ENCODE measurements at regions not wholly inside any gene's neighbourhood (a gene's known extent, or its start where the extent isn't known, plus 50 kb on each side); places are given as distances from the start of the nearest gene placed in this dataset.

- Histone ChIP-seq H3K4me3 (peak overlapping the region; percentile 37), H3K9me3 (ENCODE audit: low read depth, low read length) (no peaks in the 10 kb centered on the region), H3K9ac (ENCODE audit: insufficient read length) (no peak overlapping the region), H3K27ac (0 out of 2 replicates have a peak overlapping the region, but pooled peaks have one; percentile 42), H3K36me3 (ENCODE audit: insufficient read depth, low read length) (no peaks in the 10 kb centered on the region)
- peak; percentile 42 for DNase-seq (ENCODE audit: low read depth, low spot score)
- TF ChIP-seq EZH2 (IDR thresholded peaks at IDR 0.05) (no peak), FOXP2 (optimal IDR thresholded peaks at IDR 0.05; ENCODE audit: control extremely low read depth, extremely low read length, insufficient read depth) (peak; percentile 87)
Observed at GRCh38 chr2:49359721-49360406, 205.5 kb upstream of the FSHR start.

DNA sequence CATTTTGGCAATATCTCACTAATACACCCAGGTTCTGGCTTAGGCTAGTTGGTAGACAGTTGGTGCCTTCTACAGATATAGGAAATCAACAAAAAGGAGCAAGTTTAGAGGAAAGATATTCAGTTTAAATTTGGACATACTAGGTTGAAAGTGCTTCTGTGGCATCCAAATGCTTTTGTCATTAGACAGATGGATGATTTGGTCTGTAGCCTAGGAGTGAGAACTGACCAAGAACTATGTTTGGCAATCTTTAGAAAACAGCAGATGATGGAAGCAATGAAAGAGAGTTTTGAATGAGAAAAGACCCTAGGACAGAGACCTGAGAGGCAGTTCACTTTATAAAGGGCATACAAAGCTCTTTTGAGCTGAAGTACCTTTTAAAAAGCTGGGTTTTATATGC lies 201.3 kb upstream of the FSHR start:
- H3K36me3 ChIP-seq (ENCODE audit: insufficient read depth, low read length): no peaks in the 10 kb centered on the region
- H3K27ac ChIP-seq: no peak overlapping the region
- H3K9me3 ChIP-seq (ENCODE audit: low read depth, low read length): no peaks in the 10 kb centered on the region
- TF ChIP-seq EZH2 (IDR thresholded peaks at IDR 0.05) (no peak), POLR2AphosphoS5 (IDR thresholded peaks at IDR 0.05; ENCODE audit: borderline replicate concordance, low read depth, low read length) (no peak), FOXP2 (optimal IDR thresholded peaks at IDR 0.05; ENCODE audit: control extremely low read depth, extremely low read length, insufficient read depth) (no peak)
- H3K4me3 ChIP-seq: no peak overlapping the region
- no peak for DNase-seq (ENCODE audit: low read depth, low spot score)
- no peak overlapping the region for H3K9ac ChIP-seq (ENCODE audit: insufficient read length)

GRCh38 chr2:49351560-49351959 lies 197.2 kb upstream of the FSHR start:
- Histone ChIP-seq H3K9me3 (ENCODE audit: low read depth, low read length) (no peaks in the 10 kb centered on the region), H3K9ac (ENCODE audit: insufficient read length) (no peak overlapping the region), H3K27ac (no peak overlapping the region), H3K36me3 (ENCODE audit: insufficient read depth, low read length) (no peaks in the 10 kb centered on the region), H3K4me3 (no peak overlapping the region)
- TF ChIP-seq FOXP2 (optimal IDR thresholded peaks at IDR 0.05; ENCODE audit: control extremely low read depth, extremely low read length, insufficient read depth) (no peak), EZH2 (IDR thresholded peaks at IDR 0.05) (no peak), POLR2AphosphoS5 (IDR thresholded peaks at IDR 0.05; ENCODE audit: borderline replicate concordance, low read depth, low read length) (no peak)
- no peak for DNase-seq (ENCODE audit: low read depth, low spot score)

- Histone ChIP-seq H3K36me3 (ENCODE audit: insufficient read depth, low read length) (no peaks in the 10 kb centered on the region), H3K9me3 (ENCODE audit: low read depth, low read length) (no peaks in the 10 kb centered on the region), H3K27ac (peak overlapping the region; percentile 92), H3K9ac (ENCODE audit: insufficient read length) (no peak overlapping the region), H3K4me3 (no peak overlapping the region)
- DNase-seq (ENCODE audit: low read depth, low spot score): peak; percentile 12
- TF ChIP-seq EZH2 (IDR thresholded peaks at IDR 0.05) (no peak), POLR2AphosphoS5 (IDR thresholded peaks at IDR 0.05; ENCODE audit: borderline replicate concordance, low read depth, low read length) (no peak), FOXP2 (optimal IDR thresholded peaks at IDR 0.05; ENCODE audit: control extremely low read depth, extremely low read length, insufficient read depth) (no peak)
Observed at GRCh38 chr2:49343638-49344037, 189.3 kb upstream of the FSHR start.

GRCh38 chr2:49342156-49342555 lies 187.8 kb upstream of the FSHR start:
- no peaks in the 10 kb centered on the region for H3K36me3 ChIP-seq (ENCODE audit: insufficient read depth, low read length)
- H3K27ac ChIP-seq: peak overlapping the region; percentile 92; the same call in 1 of the 2 replicates
- DNase-seq (ENCODE audit: low read depth, low spot score): no peak
- H3K9me3 ChIP-seq (ENCODE audit: low read depth, low read length): no peaks in the 10 kb centered on the region
- no peak overlapping the region for H3K9ac ChIP-seq (ENCODE audit: insufficient read length)
- H3K4me3 ChIP-seq: no peak overlapping the region
- no peak for TF ChIP-seq FOXP2 (optimal IDR thresholded peaks at IDR 0.05; ENCODE audit: control extremely low read depth, extremely low read length, insufficient read depth)
- TF ChIP-seq POLR2AphosphoS5 (IDR thresholded peaks at IDR 0.05; ENCODE audit: borderline replicate concordance, low read depth, low read length): no peak
- TF ChIP-seq EZH2 (IDR thresholded peaks at IDR 0.05): no peak

- no peaks in the 10 kb centered on the region for H3K36me3 ChIP-seq (ENCODE audit: insufficient read depth, low read length)
- H3K9me3 ChIP-seq (ENCODE audit: low read depth, low read length): no peaks in the 10 kb centered on the region
- H3K4me3 ChIP-seq: no peak overlapping the region
- TF ChIP-seq POLR2AphosphoS5 (IDR thresholded peaks at IDR 0.05; ENCODE audit: borderline replicate concordance, low read depth, low read length) (no peak), FOXP2 (optimal IDR thresholded peaks at IDR 0.05; ENCODE audit: control extremely low read depth, extremely low read length, insufficient read depth) (no peak), EZH2 (IDR thresholded peaks at IDR 0.05) (no peak)
- no peak overlapping the region for H3K9ac ChIP-seq (ENCODE audit: insufficient read length)
- no peak overlapping the region for H3K27ac ChIP-seq
- no peak for DNase-seq (ENCODE audit: low read depth, low spot score)
Observed at GRCh38 chr2:49335546-49335945, 181.2 kb upstream of the FSHR start.

- no peak overlapping the region for H3K9ac ChIP-seq (ENCODE audit: insufficient read length)
- no peak for DNase-seq (ENCODE audit: low read depth, low spot score)
- no peak overlapping the region for H3K27ac ChIP-seq
- TF ChIP-seq POLR2AphosphoS5 (IDR thresholded peaks at IDR 0.05; ENCODE audit: borderline replicate concordance, low read depth, low read length) (no peak), FOXP2 (optimal IDR thresholded peaks at IDR 0.05; ENCODE audit: control extremely low read depth, extremely low read length, insufficient read depth) (no peak), EZH2 (IDR thresholded peaks at IDR 0.05) (no peak)
- no peaks in the 10 kb centered on the region for H3K9me3 ChIP-seq (ENCODE audit: low read depth, low read length)
- H3K36me3 ChIP-seq (ENCODE audit: insufficient read depth, low read length): no peaks in the 10 kb centered on the region
- H3K4me3 ChIP-seq: no peak overlapping the region
Observed at GRCh38 chr2:49332415-49332814, 178.1 kb upstream of the FSHR start.

DNA sequence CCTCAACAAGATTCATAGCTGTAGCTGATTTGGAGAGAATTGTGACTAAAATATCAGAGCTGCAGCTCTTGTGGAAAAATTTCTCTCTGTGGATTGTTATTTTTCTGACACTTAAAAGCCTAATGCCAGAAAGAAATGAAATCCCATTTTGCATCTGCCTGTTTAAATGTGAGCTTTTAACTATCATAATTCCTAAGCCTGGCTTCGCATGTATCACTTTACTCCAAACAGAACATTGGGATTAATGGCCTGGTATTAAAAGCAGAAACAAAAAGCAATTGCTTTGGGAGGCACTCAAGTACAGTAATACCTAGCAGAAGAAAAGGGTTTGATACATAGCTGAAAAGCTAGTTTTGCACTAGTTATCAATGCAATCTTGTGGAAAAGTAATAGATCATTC lies 164.2 kb upstream of the FSHR start:
- Histone ChIP-seq H3K27ac (no peak overlapping the region), H3K4me3 (no peak overlapping the region), H3K9ac (ENCODE audit: insufficient read length) (no peak overlapping the region), H3K9me3 (ENCODE audit: low read depth, low read length) (no peaks in the 10 kb centered on the region), H3K36me3 (ENCODE audit: insufficient read depth, low read length) (no peaks in the 10 kb centered on the region)
- TF ChIP-seq EZH2 (IDR thresholded peaks at IDR 0.05) (no peak), POLR2AphosphoS5 (IDR thresholded peaks at IDR 0.05; ENCODE audit: borderline replicate concordance, low read depth, low read length) (no peak), FOXP2 (optimal IDR thresholded peaks at IDR 0.05; ENCODE audit: control extremely low read depth, extremely low read length, insufficient read depth) (no peak)
- DNase-seq (ENCODE audit: low read depth, low spot score): no peak

- no peak overlapping the region for H3K4me3 ChIP-seq
- H3K9me3 ChIP-seq (ENCODE audit: low read depth, low read length): no peaks in the 10 kb centered on the region
- no peak overlapping the region for H3K9ac ChIP-seq (ENCODE audit: insufficient read length)
- H3K27ac ChIP-seq: no peak overlapping the region
- no peak for TF ChIP-seq EZH2 (IDR thresholded peaks at IDR 0.05)
- TF ChIP-seq FOXP2 (optimal IDR thresholded peaks at IDR 0.05; ENCODE audit: control extremely low read depth, extremely low read length, insufficient read depth): no peak
- TF ChIP-seq POLR2AphosphoS5 (IDR thresholded peaks at IDR 0.05; ENCODE audit: borderline replicate concordance, low read depth, low read length): no peak
- no peak for DNase-seq (ENCODE audit: low read depth, low spot score)
- H3K36me3 ChIP-seq (ENCODE audit: insufficient read depth, low read length): no peaks in the 10 kb centered on the region
Observed at GRCh38 chr2:49309461-49309860, 155.1 kb upstream of the FSHR start.

All from SK-N-MC (cell line).